Ramos (cell line): ENCODE measurements at regions not wholly inside any gene's neighbourhood (a gene's known extent, or its start where the extent isn't known, plus 50 kb on each side); places are given as distances from the start of the nearest gene placed in this dataset.
"Not testable (repeated sequence)": the region's sequence is repeated elsewhere in the genome, so short reads cannot be mapped to it uniquely, and the experiment has no call there.

Experiments
- in situ Hi-C: fragments of 300-500 bp; cut with MboI; formaldehyde crosslinking; loops from one replicate; pipeline ENCODE4 v1.14.3; 2022; ENCODE audit warnings: low sequenced_read_pairs; ENCODE audit not compliant: unreplicated experiment

GRCh38 chr1:234839663-234840062 is 229.7 kb upstream of the IRF2BP2 start:
- in situ Hi-C loops: loop anchor here (25.0 kb wide), 1 partner anchor 102 kb away; no protein-coding TSS in a partner anchor

GRCh38 chr1:234838820-234839219 is 228.8 kb upstream of the IRF2BP2 start:
- in situ Hi-C loops: loop anchor here (25.0 kb wide), 1 partner anchor 102 kb away; no protein-coding TSS in a partner anchor

GRCh38 chr1:234838182-234838581 is 228.2 kb upstream of the IRF2BP2 start:
- in situ Hi-C loops: loop anchor here (25.0 kb wide), 1 partner anchor 101 kb away; no protein-coding TSS in a partner anchor

- in situ Hi-C loops: loop anchor here (25.0 kb wide), 1 partner anchor 100 kb away; no protein-coding TSS in a partner anchor
Measured at GRCh38 chr1:234837713-234838112, 227.7 kb upstream of the IRF2BP2 start.

- in situ Hi-C loops: loop anchor here (25.0 kb wide), 1 partner anchor 100 kb away; no protein-coding TSS in a partner anchor
Measured at GRCh38 chr1:234836776-234837357, 226.9 kb upstream of the IRF2BP2 start.

- in situ Hi-C loops: loop anchor here (25.0 kb wide), 1 partner anchor 99 kb away; no protein-coding TSS in a partner anchor
Measured at GRCh38 chr1:234836045-234836681, 226.2 kb upstream of the IRF2BP2 start.

- in situ Hi-C loops: loop anchor here (25.0 kb wide), 1 partner anchor 98 kb away; no protein-coding TSS in a partner anchor
Measured at GRCh38 chr1:234835239-234835638, 225.3 kb upstream of the IRF2BP2 start.

- in situ Hi-C loops: loop anchor here (25.0 kb wide), 1 partner anchor 96 kb away; no protein-coding TSS in a partner anchor
Measured at GRCh38 chr1:234833646-234834045, 223.7 kb upstream of the IRF2BP2 start.

GRCh38 chr1:234833118-234833517 is 223.1 kb upstream of the IRF2BP2 start:
- in situ Hi-C loops: loop anchor here (25.0 kb wide), 1 partner anchor 96 kb away; no protein-coding TSS in a partner anchor

- in situ Hi-C loops: loop anchor here (25.0 kb wide), 1 partner anchor 90 kb away; no protein-coding TSS in a partner anchor
Measured at GRCh38 chr1:234827656-234828055, 217.7 kb upstream of the IRF2BP2 start.

- in situ Hi-C loops: loop anchor here (25.0 kb wide), 1 partner anchor 90 kb away; no protein-coding TSS in a partner anchor
Measured at GRCh38 chr1:234827181-234827580, 217.2 kb upstream of the IRF2BP2 start.

- in situ Hi-C loops: loop anchor here (25.0 kb wide), 1 partner anchor 89 kb away; no protein-coding TSS in a partner anchor
Measured at GRCh38 chr1:234826352-234826751, 216.4 kb upstream of the IRF2BP2 start.

- in situ Hi-C loops: loop anchor here (25.0 kb wide), 1 partner anchor 88 kb away; no protein-coding TSS in a partner anchor
Measured at GRCh38 chr1:234825498-234826165, 215.7 kb upstream of the IRF2BP2 start.

- in situ Hi-C loops: loop anchor here (25.0 kb wide), 1 partner anchor 88 kb away; no protein-coding TSS in a partner anchor
Measured at GRCh38 chr1:234824836-234825235, 214.9 kb upstream of the IRF2BP2 start.

- in situ Hi-C loops: no loop called here
Measured at GRCh38 chr1:234823191-234824176, 213.5 kb upstream of the IRF2BP2 start.

- in situ Hi-C loops: no loop called here
Measured at GRCh38 chr1:234821840-234822239, 211.9 kb upstream of the IRF2BP2 start.

GRCh38 chr1:234820597-234820996 is 210.6 kb upstream of the IRF2BP2 start:
- in situ Hi-C loops: no loop called here

GRCh38 chr1:234819845-234820244 is 209.9 kb upstream of the IRF2BP2 start:
- in situ Hi-C loops: not testable (repeated sequence)

GRCh38 chr1:234818040-234818387 is 208.0 kb upstream of the IRF2BP2 start:
- in situ Hi-C loops: not testable (repeated sequence)
